NCI-H748 treated with DMSO at 0.1 percent for 48 hours (cell line): ENCODE measurements at regions not wholly inside any gene's neighbourhood (a gene's known extent, or its start where the extent isn't known, plus 50 kb on each side); places are given as distances from the start of the nearest gene placed in this dataset.

Experiments used
- DNase-seq: peaks from one replicate; lab custom pipeline; 2025; lab: John Stamatoyannopoulos, UW

DNA sequence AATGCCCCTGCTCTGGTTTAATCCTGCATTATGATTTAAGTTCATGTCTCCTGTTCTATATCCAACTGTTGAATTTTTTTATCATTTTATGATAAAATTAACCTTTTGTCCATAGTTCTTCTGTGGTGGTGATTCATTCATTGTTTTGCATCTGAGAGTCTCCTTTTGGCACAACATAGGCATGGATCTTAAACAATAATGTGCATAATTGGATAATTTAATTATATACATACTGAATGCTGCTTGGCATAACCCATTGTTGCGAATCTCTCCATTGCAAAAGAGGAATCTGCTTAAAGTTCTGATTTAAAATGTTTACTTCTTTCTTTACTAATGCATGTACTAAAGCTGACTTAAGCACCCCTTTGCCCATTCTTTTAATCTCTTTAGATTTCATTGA, 2788.4 kb downstream of the PCDH9 start:
- DNase-seq: no peak

DNA sequence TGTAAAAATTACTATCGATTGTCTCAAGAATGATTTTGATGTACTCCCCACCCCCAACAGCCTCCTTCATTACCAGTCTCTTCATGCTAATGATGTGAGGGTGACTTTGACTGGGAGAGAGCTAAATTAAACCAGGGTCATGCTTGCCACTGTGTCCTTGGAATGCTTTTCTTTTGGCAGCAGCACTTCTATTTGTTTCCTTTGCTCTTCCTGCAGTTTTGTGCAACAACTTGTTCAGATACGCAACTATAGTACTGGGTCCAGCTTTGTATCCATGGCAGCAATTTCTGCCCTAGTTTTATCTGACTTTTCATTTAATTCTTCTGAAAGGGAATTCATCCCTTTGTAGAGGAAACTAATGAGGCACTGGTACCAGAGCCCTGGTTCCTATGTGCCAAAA, 2792.1 kb downstream of the PCDH9 start:
- no peak for DNase-seq

DNA sequence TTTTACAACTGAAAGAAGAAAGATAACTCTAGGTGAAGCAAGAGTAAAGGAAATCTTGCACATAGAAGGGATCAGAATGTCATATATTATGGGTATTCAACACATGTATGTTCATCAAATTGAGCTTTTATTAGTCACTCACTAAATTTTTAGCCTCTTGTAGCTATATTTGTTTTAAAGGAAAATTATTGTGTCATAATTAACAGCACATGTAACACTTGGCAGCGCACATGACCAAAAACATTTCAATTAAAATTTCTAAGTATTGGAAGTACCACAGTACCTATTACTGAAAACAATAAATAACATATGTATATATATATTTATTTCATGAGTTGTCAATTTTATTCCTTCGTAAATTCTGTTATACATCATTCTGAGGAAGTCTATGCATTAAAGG, 2800.4 kb downstream of the PCDH9 start:
- DNase-seq: no peak

DNA sequence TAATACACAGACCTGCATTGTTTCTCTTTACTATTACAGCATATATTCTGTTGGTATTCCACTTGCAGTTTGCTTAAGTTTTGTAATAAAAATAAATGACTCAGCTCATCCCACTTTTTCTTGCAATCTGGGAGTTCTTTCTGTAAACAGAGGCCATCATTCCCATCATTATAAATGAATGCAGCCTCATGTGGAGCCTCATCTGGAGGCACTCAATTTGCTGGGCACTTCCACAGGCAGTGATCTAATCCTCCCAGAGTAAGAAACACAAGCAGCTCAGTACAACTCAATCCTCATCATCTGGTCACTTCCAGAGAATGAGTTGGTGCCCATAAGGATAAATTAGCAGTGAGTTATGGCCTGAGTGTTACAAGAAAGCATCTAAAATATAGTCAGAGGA, 2801.9 kb downstream of the PCDH9 start:
- no peak for DNase-seq

DNA sequence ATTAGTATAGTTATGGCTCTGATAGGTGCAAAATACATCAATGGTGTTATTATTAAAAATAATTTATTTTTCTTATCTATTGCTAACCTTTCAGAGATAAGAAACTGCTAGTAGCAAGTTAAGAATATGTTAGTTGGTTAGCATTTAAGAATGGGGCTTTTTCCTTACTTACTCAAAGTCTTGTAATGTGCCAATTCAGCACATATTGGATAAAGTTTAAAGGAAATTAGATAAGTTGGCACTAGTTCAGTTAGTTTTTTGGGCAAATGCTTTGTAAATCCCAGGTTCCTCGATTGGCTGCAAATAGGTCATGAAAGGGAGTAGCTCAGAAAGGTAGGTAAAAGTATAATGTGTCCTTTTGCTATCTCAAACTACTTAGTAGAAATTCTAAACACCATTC, 2806.7 kb downstream of the PCDH9 start:
- DNase-seq: no peak

DNA sequence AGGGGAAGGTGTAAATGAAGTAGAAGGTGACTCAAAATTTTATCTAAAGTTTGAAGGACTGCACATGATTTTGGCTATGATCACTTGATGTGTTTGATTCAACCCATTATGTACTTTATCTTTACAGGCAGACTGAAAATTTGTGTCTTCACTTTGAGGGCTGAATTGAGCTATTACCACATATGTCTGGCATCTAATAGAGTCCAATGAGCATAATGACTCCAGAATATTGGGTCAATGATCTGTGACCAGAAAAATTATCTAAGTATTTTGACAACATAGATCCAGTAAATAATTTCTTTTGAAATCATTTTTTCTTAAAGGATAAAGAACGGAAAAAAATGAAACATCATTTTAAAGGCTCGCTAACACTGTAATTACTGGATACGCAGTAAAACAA, 2810.0 kb downstream of the PCDH9 start:
- DNase-seq: peak; percentile 70

DNA sequence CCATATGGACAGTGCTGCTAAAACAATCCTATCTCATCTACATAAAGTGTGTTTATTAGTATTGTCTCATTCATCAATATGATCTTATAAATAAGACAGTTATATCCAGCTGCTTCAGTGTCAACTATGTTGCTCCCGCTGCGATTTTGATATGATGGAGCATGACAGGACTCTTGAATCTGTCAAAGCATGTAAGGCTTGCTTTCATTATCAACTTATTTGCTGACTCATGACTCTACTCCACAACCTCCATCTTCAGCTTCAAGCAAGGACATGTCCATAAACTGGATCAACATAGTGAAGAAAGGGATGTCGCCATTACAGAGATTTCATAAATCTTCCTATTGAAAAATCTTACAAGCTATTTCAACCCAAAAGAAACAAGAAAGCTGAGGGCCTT, 2812.6 kb downstream of the PCDH9 start:
- DNase-seq: no peak

DNA sequence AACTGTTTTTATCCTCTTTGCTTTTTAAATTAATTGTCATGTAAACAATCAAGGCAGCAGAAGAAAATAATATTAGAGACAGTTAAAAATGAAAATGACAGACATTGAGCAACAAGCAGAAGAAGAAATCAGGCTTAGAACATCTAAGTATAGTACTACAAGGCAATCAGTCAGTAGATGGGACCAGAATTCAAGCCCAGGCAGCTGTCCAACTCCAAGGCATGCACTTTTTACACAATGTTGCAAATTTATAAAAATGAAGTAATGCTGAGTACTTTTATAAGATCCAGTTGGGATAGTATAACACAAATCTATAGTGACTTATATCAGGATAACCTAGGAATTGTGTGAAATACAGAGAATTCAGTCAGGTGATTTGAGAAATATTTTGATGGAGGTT, 2815.8 kb downstream of the PCDH9 start:
- DNase-seq: no peak

DNA sequence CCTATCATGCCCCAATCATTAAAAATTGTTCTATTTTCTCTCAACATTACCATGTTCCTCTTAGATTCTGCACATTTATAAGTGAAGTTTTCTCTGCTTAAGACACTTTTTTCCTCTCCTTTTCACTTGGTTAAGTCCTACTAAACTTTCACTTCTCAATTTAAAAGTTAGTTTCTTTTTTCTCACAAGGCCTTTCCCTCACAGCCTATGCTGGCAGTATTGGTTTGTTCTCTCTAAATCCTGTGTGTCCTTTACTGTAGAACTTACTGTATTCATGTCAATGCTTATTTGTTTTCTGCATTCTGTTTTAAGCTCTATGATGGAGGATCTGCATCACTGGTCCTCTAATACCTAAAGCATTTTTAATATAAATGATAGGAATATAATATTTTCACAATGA, 2816.6 kb downstream of the PCDH9 start:
- DNase-seq: no peak

DNA sequence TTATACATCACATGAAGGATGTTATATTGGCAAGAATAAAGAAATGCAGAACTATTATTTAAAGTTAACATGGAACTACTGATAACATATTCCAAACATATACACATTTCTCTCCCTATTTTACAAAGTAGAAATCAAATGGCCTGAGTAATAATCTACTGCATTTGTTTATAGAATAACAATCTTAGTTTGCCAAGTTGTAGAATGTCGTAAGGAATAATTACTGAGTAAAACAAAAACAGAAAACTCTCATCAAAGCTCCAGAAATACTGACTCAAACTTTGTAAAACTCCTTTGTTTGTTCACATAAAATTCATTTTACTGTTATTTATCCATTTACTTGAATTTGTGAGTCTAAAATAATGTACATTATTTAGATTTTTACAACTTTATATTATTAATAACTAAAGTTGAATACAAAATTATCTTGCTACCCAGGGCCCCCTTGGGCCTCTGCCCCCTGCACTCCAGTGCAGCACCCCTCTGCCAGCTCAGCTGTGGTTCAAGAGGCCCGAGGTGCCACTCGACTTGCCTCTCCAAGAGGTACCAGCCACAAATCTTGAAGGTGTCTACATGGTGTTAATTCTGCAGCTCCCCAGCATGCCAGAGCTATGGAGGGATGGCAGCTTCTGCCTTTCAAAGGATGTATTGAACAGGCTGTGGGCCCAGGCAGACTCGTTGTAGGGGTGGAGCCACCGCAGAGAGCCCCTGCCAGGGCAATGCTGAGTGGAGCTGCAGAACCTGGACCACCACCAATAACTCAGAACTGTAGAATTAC, 2819.7 kb downstream of the PCDH9 start:
- DNase-seq: no peak

DNA sequence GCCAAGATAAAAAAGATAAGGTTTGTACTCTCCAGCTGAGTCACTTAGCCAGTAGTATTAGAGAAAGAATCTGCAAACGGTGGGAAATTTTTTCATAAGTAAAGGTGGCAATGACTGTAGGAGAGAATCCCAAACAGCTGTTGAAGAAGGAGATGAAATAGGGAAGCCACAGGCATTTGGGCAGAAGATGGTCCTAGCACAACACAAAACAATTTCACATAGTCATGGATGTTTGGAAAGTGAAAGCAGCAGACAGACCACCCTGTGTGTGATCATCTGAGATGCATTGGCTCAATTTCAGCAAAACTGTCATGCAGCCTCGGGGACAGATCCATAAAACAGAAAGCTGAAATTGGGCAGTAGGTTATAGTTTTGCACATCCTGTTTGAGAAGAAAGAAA, 2832.4 kb downstream of the PCDH9 start:
- no peak for DNase-seq

DNA sequence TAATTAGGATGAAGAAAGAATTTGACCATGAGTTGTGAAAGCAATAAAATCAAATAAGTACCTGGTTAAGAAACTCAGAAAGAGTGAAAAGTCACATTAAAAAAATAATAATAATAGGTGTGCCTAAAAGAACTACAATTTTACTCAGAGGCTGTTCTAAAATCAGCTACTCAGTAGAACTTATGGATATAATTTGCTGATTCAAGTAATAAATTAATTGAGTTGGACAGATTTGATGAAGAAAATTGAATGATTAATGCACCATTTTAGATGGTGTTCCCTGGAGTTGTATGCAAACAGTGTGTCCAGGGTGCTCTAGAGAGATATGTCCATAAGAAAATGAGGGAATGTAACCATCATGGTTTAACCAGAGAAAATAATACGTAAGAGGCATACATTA, 2852.5 kb downstream of the PCDH9 start:
- DNase-seq: no peak

DNA sequence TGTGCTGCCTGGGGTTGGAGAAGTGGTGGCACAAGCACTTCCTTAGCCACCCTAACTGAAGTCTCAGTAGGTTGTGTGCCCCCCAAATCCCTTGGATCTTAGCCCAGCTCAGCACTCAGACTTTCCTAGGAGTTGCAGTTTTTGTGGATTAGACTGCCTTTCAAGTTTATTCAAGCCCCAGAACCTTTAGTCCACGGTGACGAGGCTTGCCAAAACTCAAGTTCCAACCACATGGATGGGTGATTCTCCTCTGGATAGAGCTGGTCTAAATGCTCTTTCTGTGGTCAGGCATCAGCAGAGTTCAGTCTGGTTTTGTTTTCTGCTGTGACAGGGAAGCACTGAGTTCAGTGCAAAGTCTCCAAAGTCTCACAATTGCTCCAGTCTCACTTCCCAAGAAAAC, 2858.7 kb downstream of the PCDH9 start:
- DNase-seq: no peak

DNA sequence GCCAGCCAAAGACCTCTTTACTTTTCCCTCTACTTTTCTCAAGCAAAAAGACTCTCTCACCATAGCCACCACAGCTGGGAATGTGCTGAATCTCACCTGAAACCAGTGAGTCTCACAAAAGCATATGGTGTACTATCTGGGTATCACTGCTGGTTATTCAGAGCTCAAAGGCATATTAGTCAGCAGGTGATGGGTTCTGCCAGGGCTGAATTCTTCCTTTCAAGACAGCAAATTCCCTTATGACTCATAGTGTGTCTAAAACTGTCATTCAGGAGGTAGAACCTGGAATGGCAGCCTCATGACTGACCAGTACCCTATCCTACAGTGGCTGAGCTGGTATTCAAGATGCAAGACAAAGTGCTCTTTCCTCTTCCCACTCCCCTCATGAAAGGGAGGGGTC, 2859.1 kb downstream of the PCDH9 start:
- no peak for DNase-seq

DNA sequence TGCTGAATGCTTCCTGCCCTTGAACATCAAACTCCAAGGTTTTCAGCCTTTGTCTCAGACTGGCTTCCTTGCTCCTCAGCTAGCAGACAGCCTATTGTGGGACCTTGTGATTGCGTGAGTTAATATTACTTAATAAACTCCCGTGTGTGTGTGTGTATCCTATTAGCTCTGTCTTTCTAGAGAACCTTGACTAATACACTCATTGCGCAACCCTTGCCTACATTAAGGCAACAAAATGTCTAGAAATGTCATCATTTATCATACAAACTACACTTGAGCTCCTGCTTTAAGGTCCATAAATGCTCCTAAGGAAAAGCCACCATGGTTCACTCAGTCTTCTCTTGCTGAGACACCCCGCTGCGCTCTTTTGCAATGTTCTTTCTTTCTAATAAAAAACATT, 2861.0 kb downstream of the PCDH9 start:
- no peak for DNase-seq

DNA sequence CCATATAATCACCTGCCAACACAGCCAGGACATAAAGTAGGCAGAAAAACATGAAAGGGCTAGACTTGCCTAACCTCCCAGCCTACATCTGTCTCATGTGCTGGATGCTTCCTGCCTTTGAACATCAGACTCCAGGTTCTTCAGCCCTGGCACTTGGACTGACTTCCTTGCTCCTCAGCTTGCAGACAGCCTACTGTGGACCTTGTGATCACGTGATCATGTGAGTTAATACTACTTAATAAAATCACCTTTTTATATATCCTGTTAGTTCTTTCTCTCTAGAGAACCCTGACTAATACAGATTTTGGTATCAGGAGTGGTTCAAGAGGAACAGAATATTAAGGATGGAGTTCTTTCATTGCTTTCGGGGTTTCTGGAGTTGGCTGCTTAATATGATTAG, 2867.6 kb downstream of the PCDH9 start:
- DNase-seq: no peak

DNA sequence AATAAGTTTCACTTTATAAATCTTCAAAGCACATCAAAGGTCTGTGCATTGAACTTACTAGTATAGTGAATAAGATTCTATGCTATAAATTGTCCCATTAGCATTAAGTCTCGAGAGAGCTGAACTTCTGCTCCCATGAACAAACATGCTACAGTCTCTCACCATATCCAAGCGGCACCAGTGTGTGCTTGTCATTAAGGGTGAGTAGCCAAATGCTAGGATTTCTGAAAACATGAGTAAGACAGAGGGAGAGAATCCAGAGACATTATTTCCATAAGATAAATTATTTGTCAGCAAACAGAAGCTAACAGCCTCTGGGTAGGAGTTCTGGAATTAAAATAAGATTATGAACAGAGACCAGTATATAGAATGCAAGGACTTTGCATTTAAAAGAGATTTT, 2882.5 kb downstream of the PCDH9 start:
- no peak for DNase-seq

DNA sequence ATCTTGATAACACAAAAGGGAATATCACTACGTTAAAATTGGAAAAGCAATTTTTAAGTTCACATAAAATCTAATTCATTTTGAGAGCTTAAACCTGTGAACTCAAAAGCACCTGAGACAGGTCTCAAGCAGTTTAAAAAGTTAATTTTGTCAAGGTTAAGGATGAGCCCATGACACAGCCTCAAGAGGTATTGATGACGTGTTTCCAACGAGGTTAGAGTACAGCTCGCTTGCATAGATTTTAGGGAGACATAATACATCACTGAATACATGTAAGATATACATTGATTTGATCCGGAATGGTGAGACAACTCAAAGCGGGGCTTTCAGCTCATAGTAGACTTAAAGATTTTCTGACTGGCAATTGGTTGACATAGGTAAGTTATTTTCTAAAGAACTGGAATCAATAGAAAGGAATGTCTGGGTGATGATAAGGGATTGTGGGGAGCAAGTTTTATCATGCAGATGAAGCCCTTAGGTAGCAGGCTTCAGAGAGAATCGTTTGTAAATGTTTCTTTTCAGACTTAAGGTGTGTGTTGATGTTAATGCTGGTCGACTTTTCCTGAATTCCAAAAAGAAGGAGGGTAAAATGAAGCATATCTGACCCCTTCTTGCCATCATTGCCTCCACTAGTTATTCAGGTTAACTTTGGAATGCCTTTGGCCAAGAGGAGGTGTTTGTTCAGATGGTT, 2890.6 kb downstream of the PCDH9 start:
- DNase-seq: no peak

DNA sequence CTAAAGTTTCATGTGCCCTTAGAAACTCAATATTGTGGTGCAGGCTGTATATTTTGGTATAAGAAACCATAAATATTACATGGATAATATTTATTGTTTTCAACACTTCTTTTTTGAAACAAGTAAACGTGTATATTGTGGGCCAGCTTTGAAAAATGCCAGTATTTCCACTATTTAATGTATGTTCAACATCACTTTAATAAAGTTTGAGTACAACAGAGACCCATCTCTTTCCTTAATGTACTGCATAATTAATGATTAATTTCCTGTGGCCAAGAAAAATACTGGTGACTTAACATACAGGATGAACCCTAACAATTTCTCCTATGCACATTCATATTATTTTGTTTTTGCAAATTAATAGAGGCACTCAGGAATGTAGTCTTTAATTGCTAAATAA, 2891.5 kb downstream of the PCDH9 start:
- no peak for DNase-seq

DNA sequence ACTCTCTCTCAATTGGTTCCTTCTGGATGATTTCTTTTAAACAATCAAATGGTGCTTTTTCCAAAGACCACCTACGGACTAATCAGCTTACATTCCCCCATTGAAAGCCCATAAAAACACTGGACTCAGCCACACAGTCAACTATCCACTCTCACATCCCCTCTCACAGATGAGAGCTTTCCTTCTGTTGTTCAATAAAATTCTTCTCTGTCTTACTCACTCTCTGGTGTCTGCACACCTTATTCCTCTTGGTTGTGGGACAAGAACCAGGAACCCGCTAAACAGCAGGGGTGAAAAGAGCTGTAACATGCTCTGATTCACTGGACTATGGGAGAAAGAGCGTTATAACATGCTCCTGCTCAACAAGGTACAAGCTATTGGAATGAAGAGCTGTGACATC, 2896.2 kb downstream of the PCDH9 start:
- no peak for DNase-seq

DNA sequence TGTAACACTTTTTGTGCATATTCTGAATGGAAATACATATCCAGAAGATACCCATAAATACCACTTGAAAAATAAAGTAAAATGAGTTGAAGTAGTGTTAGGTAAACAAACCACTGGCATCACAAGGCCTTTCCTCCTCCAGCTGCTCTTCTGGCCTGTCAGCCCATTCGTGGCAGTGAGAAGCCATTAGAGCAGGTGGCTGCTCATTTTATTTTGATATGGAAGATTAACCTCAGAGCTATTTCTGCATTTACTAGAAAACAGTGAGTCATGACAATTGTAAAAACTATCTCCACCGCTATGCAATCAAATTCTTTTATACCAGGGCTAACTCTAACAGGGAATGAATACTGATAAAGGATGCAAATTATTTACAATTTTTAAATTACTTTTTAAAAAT, 2898.1 kb downstream of the PCDH9 start:
- no peak for DNase-seq

DNA sequence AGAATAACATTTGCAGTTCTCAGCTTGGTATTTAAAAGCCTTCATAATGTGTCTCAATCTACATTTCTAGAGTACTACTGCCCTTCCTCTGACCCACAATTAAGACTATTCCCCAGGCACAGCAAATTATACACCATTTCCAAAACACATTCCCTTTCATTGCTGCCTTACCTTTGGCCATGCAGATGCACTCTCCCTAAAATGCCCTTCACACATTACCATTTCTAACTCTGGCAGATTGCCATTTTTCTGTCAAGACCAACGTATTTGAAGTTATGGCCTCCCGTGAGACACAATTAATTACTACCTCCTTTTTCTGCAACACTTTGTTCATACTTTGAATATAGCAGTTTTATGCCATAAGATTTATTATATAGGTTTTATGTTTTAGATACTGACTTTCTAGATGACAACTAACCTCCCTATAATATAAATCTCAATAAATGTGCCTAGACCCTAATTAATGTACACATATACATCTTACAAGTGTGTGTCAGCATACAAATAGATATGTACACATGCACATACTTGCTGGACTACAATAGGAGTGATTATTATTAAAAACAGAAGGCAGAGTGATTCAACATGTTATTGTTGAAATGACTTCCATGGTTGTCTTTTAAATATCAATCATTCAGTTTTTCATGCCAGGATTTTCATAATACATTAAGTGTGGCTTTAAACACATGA, 2902.5 kb downstream of the PCDH9 start:
- peak; percentile 96 for DNase-seq

DNA sequence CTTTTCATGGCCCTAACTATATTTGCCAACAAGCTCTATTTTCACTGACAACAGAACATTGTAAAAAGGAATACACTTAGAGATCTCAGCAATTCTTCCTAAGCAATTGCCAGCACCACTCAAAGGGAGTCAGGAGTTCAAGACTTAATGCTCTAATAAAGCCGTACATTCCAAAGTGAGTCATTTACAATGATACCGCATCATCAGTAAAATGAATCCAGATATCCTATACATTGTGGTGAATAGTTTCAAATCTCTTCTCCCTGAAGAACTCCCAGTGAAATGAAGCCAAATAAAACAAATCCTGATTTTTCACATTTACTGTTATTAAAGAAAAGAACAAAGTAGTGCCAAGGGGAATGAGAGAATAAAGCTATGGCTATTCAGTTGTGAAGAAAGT, 2898.7 kb upstream of the PCDH20 start:
- no peak for DNase-seq
